GM21576 (cell line): ENCODE measurements at regions not wholly inside any gene's neighbourhood (a gene's known extent, or its start where the extent isn't known, plus 50 kb on each side); places are given as distances from the start of the nearest gene placed in this dataset.

Experiments
- ATAC-seq: cut with Tn5 transposase; IDR thresholded peaks from one replicate; pipeline ENCODE4 v1.9.1; 2021; ENCODE audit warnings: mild to moderate bottlenecking, moderate library complexity; ENCODE audit not compliant: unreplicated experiment

DNA sequence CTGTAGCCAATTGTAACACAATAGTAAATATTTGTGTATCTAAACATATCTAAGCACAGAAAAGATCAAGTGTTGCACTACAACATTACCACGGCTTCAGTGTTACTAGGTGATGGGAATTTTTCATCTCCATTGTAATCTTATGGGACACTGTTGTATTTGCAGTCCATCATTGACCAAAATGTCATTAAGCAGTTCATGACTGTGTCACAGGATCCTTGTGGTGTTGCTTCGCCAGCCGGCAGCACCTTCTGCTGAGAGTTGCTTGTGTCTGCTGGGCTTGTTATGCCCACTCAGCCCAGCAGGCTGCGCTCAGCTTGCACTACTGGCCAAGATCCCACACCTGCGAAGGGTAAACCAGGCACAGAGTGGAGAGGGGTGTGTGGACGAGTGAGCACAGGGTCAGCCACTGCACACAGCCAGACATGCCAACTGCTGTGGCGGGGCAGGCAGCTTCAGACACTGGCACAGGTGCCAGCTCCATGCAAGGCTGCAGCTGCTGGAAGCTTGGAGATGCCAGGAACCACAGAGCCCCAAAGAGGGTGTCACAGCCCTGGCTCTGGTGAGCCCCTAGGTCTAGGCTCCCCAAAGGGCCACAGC, 273.7 kb downstream of the CETN3 start:
- no peak for ATAC-seq

GRCh38 chr5:90134892-90135291, 274.7 kb downstream of the CETN3 start:
- no peak for ATAC-seq

DNA sequence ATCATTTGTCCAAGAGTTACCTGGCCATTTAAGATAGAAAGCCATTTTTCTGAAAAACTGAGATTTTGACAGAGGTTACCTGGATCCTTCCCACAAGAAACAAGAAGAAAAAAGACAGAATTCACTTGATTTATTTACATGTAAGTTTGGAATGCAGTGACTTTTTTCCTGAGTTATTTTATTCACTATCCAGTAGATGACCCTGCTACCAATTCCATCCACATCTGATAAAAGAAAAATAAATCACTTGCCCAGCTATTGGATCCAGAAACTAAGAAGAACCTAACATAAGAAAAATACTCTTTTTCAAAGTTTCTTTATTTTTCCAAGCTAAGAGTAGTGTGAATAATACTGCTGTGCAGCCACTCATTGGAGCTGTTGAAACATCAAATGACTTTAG, 275.2 kb downstream of the CETN3 start:
- ATAC-seq: no peak

- no peak for ATAC-seq
Observed at GRCh38 chr5:90133941-90134340, 275.6 kb downstream of the CETN3 start.

DNA sequence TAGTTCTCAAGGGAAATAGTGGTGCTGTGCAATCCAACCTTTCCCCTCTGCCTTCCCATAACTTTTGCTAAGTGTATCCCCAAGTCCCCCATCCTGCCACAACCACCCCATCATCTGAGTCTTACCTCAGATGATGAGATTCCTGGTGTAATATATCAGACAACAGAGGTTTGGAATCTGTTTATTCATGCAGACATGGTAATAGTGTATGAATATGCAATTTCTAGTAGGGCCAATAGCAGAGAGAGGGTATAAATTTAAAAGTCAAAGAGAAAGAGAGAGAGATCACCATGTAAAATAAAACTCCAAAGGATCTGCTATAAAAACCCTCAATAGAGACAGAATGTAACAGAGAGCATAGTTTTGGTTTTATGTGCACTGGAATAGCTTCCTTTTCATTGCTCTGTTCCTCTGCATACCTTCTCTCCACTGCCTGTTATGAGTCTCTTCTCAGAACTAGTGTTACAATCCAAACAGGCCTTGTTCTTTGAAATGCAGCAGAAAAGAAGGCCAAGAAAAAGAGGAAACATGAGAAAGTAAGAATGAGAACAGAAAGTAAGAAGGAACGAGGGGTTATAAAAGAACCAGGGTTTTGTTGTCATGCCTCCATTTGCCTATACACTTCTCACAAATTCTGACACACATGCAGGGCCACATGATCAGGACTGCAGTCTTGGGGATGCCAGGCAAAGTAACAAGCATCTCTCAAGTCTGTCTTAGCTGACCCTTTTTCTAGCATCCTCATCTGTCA, 278.0 kb downstream of the CETN3 start:
- peak; percentile 89 for ATAC-seq

GRCh38 chr5:90128551-90128950, 281.0 kb downstream of the CETN3 start:
- no peak for ATAC-seq

DNA sequence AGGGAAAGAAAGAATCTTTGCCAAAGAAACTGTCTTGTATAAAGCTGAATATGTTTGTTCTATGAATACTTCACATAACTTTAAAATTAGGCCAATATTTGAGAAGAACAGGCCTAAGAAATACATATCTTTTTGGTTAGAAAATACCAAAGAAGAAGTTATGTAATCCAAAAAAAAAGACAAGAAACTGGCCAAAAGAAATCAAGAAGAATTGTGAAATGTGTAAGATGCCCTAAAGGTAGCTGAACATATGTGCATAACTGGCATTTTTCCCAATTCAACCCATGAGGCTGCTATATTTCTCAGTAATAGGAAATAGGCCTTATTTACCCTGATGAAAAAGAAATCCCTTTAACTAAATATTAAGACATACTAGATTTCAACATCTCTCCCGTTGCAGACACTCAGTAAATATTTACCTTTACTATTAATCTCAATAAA, 290.0 kb downstream of the CETN3 start:
- no peak for ATAC-seq

DNA sequence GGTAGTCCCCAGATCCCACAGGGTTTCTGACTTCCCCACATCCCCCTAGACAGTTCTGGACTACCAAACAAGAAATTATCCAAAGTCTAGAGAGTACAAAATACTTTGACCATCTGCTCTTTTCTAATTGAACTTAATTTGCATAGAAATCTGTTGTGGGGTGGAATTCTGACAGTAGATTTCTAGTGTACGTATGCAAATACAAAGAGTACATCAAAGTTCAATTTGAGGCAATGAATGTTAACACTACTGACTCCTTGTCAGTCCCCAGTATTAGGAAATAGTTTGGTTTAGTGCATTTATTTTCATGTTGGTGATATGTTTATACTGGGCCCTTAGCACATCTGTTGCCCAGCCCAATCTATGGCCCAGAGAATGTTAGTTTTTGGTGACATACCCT, 292.6 kb downstream of the CETN3 start:
- ATAC-seq: no peak

- ATAC-seq: no peak
Observed at GRCh38 chr5:90113108-90113507, 296.4 kb downstream of the CETN3 start.

GRCh38 chr5:90112033-90112692, 297.4 kb downstream of the CETN3 start:
- ATAC-seq: no peak

- ATAC-seq: no peak
Observed at GRCh38 chr5:90111364-90112032, 298.1 kb downstream of the CETN3 start.

- ATAC-seq: no peak
Observed at GRCh38 chr5:90109285-90109684, 300.3 kb downstream of the CETN3 start.

- no peak for ATAC-seq
Observed at GRCh38 chr5:90099099-90099498, 310.5 kb downstream of the CETN3 start.

- ATAC-seq: no peak
Observed at GRCh38 chr5:90097082-90097477, 312.5 kb downstream of the CETN3 start.

DNA sequence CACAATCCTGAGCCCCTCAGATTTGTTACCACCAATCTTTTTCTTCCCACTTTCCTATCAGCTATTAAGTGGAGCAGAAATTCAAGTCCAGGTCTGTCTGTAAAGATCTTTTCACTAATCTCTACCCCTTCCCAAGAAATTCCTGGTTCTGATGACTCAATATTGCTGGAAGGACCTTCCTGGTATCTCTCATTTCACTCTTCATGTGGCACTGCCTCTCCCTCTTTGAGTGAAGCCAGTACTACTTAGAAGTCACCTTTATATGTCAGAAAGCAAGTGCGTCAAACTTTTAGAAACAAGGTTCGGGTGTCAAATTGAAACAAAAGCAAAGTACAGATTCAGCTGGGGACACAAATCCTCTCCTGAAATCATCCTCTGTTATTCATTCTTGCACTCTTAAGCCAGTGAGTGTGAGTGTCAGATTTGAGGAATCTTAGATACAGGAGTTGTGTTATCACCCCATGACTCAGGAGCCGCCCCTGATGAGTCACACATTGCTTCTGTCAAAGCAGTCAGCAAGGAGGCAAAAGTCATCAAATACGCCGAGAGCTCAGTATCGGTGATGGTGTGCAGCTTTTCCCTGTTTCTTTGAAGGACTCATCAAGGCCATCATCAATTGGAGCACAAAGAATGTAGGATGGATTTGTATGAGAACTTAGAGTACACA, 313.0 kb downstream of the CETN3 start:
- ATAC-seq: no peak

- no peak for ATAC-seq
Observed at GRCh38 chr5:90095292-90096060, 314.1 kb downstream of the CETN3 start.

GRCh38 chr5:90093751-90094485, 315.6 kb downstream of the CETN3 start:
- ATAC-seq: no peak

- no peak for ATAC-seq
Observed at GRCh38 chr5:90092734-90093133, 316.8 kb downstream of the CETN3 start.

GRCh38 chr5:90084342-90084741, 325.2 kb downstream of the CETN3 start:
- no peak for ATAC-seq
